GM23248 (cell line): ENCODE measurements at regions not wholly inside any gene's neighbourhood (a gene's known extent, or its start where the extent isn't known, plus 50 kb on each side); places are given as distances from the start of the nearest gene placed in this dataset.
"Not testable (repeated sequence)": the region's sequence is repeated elsewhere in the genome, so short reads cannot be mapped to it uniquely, and the experiment has no call there.

Experiments
- EZH2 ChIP-seq: fragments of 200-600 bp; sonication (generic); IDR thresholded peaks from 2 replicates; pipeline ENCODE4 v1.6.1; 2018; ENCODE audit warnings: antibody characterized with exemption, mild to moderate bottlenecking; ENCODE audit not compliant: insufficient read depth, poor library complexity, severe bottlenecking
- EZH2phosphoT487 ChIP-seq: fragments of 200-600 bp; sonication (generic); IDR thresholded peaks from 2 replicates; pipeline ENCODE4 v1.6.1; 2018; ENCODE audit warnings: antibody characterized with exemption, moderate library complexity, mild to moderate bottlenecking, low read depth; ENCODE audit not compliant: insufficient read depth

DNA sequence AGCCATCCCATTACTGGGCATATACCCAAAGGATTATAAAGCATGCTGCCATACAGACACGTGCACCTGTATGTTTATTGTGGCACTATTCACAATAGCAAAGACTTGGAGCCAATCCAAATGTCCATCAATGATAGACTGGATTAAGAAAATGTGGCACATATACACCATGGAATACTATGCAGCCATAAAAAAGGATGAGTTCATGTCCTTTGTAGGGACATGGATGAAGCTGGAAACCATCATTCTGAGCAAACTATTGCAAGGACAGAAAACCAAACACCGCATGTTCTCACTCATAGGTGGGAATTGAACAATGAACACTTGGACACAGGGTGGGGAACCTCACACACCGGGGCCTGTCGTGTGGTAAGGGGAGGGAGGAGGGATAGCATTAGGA is 233.4 kb upstream of the PIK3R1 start:
- TF ChIP-seq EZH2, EZH2phosphoT487: not testable (repeated sequence)
